Ammon's horn (tissue), 1 donor: ENCODE measurements at regions not wholly inside any gene's neighbourhood (a gene's known extent, or its start where the extent isn't known, plus 50 kb on each side); places are given as distances from the start of the nearest gene placed in this dataset.
"Not testable (repeated sequence)": the region's sequence is repeated elsewhere in the genome, so short reads cannot be mapped to it uniquely, and the experiment has no call there.

Source experiments
- DNase-seq: peaks from one replicate; pipeline ENCODE4 v3.0.0-alpha.2; 2016; ENCODE audit warnings: low spot score

DNA sequence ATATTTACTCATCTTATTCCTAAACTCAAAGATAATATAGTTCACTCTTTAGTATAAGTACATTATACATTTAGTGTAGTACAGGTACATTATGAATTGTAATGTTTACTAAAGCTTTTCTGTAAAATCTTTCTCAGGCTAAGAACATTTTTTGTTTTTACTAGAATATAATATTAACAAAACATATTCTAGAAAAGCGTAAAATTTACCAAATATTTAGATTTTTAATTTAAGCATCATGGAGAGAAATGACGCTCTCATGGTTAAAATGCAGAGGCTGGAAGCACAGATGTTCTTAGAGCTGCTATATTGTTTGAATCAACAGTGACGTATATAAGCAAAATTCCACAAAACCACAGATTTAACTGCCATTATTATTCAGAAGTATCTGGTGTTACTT is 54.7 kb upstream of the NBPF15 start:
- not testable (repeated sequence) for DNase-seq

DNA sequence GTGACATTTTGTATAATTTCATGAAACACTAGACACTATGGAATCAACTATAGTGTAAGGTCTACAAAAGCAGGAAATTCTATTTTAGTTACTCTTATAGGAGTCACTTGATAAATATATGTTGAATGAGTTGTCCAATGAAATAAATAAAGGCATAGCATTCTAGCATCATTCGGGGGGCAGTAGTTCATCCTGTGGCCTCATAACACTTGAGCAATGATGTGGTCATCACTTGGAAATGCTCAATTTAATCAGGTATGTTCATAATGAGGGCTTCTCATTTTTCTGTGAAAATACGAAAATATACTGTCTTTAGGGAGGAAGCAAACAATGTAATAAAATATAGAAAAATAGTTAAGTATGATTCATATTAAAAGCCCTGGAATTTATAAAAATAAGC is 55.4 kb upstream of the NBPF15 start:
- DNase-seq = not testable (repeated sequence)

DNA sequence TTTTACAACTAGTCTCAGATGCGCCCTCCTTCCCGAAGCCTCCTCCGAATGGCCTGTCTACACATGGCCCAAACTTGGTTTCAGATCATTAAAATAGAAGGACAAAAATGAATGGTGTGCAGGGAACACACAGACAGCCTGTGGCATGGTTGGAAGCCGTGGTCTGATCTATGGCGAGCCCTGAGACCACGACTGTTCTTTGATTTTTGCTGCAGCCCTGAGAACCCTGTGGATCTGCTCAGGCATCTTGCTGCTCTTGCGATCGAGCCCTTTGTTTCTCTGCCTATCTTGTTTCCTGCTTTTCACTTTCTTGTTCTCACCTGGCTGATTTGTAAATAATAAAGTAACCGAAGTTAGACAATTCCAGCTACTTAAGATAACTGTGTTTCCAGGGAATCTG is 57.0 kb upstream of the NBPF15 start:
- DNase-seq = not testable (repeated sequence)

DNA sequence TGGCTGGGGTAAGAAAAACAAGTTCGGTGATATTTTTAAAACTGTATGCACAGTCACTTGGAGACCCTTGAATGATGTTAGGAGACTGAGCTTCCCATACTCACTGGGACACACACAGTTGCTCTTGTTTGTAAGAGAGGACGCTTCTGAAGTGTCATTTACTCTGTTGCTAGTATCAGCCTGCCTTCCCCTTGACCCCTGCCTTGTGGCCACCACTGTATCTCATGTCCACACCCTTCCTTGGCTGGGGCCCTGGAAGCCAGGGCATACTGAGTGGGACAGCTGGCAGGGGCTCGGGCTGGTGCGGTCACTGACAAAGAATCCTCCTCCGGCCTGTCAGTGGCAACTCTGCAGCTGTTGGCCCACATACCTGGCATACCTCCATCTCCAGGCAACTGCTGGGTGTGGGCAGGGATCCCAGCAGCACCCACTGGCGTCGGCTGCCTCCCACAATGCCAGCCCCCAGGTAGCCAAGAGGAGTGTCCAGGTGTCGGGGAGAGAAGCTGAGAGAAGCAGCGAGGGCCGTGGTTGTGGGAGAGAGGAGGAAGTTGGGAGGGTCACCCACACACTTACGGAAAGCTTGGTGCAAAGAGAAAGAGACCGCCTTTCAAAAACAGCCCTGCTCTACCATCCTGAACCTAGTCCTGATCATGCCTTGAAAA is 58.2 kb upstream of the NBPF15 start:
- not testable (repeated sequence) for DNase-seq

DNA sequence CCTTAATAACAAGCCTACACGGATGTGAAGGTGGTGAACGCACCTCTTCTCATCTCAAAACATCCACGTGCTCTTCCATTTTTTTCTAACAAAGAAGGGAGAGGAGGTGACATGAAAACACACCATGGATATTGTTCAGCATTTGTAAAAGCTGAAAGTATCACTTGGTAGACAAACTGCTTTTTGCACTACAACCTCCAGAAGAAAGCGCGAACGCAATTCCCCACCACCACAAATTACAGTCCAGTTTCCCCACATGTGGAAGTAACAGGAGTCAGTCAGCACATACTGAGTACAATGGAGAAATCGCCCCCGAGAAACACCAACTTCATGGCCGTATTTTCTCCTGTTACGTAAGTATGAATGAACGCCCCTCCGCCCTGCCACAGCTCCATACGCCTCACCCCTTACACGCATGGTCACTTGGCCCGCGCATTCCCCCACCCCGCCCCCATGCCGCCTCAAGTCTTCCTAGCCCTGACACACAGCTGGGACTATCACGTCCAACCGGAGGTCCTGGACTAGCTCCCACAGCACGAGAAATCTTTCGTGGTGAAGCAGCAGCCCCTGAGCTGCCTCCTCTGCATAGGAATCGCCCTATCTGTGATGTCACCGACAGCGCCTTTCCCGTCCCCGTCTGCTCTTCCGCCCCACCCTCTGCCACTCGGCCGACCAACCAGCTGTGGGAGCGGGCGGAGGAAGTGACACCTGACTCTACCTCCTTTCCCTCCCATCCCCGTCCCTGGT is 62.4 kb upstream of the NBPF15 start:
- peak; percentile 56 for DNase-seq

DNA sequence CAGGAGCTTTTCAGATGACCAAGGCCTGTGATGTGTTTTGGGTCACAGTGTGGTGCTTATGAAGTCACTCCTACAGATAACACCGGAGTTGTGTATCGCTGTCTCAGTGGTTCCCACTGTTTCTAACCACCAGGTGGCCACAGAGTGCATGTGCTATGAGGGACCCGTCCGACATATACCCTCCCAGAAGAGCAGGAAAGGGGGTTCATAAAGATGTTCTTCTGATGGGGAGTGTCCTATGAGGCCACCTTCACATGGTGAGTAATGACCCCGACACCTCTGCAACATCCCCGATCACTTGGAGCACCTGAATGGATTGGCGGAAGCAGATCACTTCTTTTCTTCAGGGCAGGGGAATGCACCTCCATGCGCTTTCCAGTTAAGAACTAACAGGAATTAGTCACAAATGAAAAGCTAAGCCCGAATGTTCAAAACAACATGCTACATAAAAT is 60.5 kb upstream of the PPIAL4F start:
- DNase-seq = not testable (repeated sequence)

DNA sequence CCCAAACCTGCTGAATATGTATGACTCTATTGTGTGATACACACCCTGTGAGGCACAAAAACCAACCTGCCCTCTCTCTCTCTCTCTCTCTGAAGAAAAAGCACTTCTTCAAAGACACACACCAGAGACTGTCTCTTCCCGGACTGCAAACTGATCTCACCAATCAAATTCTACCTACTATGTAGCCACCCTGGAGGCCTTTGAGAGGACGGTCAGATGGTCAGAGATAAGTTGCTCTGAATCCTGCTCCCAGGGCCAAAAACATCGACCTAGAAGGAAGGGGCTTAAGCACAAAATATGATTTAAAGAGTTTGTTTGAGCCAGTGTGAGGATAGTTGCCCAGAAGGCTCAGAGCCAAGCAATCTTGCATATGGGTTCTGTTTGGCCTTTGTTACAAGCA is 59.2 kb upstream of the PPIAL4F start:
- DNase-seq = not testable (repeated sequence)

DNA sequence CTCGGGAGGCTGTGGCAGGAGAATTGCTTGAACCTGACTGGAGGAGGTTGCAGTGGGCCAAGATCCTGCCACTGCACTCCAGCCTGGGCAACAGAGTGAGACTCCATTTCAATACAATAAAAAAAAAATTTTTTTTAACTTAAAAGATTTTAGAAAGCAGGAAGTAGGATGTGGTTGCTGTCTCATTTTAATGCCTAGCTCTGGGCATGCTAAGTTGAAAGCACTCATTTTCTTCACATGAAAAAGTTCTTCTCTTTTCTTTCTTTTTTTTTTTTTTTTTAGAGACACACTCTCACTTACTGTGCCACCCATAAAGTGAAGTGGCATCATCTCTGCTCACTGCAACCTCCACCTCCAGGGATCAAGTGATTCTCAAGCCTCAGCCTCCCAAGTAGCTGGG is 58.4 kb upstream of the PPIAL4F start:
- DNase-seq = not testable (repeated sequence)

DNA sequence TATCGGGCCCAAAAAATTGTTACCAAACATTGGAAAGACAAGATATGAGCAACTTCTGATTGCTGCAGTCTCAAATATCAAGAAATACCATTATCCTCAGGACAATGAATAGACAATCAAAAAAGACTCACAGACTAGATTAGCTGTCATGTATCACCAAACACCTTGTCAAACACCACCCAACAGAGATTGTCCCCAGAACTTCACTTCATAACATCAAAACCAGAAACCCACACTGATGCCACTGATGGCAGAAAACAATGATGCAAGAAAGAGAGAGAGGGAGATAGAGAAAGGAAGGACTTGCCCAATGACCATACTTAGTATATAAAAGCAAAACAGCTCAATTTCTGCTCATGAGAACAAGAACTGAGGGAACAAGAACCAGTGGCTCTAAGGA is 56.0 kb upstream of the PPIAL4F start:
- DNase-seq = not testable (repeated sequence)

DNA sequence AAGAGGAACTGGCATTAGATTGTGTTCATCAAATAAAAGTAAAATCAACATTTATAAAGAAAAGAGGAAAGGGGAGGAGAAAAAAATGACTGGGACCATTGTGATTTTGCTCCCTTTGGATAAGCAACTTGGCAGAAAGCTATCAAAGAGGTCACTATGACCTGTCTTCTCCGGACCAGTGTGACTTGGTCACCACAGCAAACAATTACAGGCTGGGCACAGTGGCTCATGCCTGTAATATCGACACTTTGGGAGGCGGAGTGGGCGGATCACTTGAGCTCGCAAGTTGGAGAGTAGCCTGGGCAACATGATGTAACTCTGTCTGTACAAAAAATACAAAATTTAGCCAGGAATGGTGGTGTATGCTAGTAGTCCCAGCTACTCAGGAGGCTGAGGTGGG is 55.5 kb upstream of the PPIAL4F start:
- DNase-seq = peak; percentile 3

DNA sequence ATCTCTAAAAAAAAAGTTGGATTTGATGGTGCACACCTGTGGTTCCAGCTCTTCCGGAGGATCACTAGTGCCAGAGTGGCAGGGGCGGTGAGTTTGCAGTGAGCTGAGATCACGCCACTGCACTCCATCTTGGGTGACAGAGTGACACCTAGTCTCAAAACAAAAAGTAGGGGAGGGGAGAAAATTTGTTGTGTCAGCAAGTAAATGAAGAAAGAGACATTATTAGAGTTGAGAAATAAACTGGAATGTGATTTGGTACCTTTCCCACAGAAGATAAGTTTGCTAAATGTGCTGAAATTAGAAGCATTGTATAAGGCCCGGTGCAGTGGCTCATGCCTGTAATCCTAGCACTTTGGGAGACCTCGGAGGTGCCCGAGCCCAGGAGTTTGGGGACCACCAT is 54.0 kb upstream of the PPIAL4F start:
- not testable (repeated sequence) for DNase-seq

DNA sequence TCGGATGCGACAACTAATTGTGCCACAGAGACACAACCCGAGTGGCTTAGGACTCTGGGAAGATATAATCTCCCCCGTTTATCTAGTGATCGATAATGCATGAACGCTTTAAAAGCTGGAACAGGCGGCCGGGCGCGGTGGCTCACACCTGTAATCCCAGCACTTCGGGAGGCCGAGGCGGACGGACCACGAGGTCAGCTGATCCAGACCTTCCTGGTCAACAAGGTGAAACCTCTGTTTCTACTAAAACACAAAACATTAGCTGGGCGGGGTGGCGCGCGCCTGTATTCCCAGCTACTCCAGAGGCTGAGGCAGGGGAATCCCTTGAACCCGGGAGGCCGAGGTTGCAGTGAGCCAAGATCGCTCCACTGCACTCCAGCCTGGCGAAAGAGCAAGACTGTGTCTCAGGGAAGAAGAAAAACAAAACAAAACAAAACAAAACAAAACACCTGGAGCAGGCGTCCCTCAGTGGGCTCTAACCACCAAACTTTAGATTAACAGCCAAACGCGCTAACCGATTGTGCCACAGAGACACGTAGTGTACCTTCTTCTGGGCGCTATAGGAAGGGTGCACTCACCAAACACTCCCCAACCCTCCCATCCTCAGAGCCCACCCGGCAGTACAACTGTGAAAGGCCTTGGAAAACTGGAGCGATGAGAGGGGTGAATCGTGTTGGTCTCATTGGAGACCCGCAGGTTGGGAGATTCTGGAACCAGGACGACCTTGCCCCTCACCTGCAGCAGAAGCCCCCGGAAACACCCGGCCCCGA is 53.3 kb upstream of the PPIAL4F start:
- not testable (repeated sequence) for DNase-seq
